Inferior parietal cortex (tissue), 1 donor: ENCODE measurements at regions not wholly inside any gene's neighbourhood (a gene's known extent, or its start where the extent isn't known, plus 50 kb on each side); places are given as distances from the start of the nearest gene placed in this dataset.
"Not testable (repeated sequence)": the region's sequence is repeated elsewhere in the genome, so short reads cannot be mapped to it uniquely, and the experiment has no call there.

Experiments used
- DNase-seq: peaks from one replicate; pipeline ENCODE4 v3.0.0-alpha.2; 2016; ENCODE audit errors: extremely low spot score

DNA sequence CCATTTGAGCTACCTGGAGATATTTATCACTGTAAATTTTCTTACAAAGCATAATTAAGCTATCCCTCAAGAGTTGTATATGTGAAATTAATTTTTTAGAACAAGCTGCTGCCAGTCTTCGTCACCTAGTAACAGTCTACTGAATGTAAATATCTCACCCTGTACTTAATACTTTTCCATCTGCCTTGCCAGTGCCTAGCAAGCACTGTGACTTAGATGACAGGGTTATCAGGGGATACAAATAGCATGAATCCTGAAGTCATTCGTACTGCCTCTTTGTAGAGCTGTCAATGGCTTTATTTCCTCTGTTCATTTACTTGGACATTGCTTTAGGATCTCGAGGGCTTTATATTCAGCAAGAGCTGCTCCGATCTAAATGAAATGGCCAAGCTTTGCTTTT, 763.6 kb downstream of the ADCYAP1 start:
- DNase-seq: no peak

DNA sequence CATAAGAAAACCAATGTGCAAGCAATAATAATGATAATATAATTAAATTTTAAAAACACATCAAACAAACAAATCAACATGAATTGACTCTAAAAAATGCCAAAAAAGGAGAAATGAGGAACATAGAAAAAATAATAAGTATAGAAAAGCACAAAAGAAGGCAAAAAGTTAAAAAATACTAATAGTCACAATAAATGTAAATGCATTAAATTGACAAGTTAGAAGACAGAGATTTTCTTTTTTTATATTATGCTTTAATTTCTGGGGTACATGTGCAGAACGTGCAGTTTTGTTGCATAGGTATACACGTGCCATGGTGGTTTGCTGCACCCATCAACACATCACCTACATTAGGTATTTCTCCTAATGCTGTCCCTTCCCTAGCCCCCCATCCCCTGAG, 767.0 kb downstream of the ADCYAP1 start:
- DNase-seq: not testable (repeated sequence)

DNA sequence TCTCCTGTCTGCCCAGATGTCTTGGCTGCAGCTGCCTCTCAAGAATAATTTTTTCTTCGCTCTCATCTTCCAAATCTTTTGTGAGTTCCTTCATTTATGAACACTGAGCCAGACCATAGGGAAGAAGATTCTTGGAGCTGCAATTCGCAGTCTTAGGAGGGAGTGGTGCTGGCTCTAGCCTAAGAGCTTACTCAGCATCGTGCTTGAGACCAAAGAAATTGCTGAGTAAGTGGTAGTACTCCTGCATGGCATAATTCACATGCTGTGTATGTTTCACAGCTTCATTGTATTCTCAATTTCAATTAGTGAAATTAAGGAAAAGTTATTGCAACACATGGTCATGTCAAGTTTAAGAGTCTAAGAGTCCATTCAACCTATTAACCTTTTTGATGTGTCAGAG, 771.7 kb downstream of the ADCYAP1 start:
- DNase-seq: no peak

DNA sequence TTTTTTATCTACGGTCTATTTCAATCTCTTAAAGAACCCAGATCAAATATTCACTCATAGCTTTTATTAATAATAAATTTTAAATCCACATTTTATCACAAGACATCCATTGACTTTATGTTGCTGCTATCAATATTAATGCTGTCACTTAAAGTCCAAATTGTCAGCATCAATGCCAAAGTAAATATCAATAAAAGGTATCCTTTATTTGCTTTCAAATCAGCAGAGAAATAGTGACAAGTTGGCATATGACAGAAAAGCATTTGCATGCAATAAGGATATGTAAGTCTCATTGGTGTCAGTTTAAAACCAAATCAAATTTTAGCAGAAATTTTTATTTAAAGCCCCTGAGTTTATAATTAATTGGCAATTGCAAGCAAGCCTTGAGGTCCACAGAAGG, 775.4 kb downstream of the ADCYAP1 start:
- DNase-seq: no peak

DNA sequence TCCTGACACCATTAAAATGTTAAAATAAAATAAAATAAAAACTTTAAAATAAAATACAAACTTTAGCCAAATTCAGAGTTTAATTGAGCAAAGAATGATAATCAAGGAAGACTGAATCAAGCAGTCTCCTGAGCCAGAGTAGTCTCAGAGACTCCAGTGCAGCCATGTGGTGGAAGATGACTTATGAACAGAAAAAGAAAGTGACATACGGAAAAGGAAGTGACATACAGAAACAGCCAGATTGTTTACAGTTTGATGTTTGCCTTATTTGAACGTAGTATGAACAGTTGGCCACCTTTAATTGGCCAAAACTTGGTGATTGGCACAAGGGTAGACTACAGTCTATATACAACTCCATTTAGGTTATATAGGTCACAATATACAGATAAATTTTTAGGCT, 787.2 kb downstream of the ADCYAP1 start:
- no peak for DNase-seq

DNA sequence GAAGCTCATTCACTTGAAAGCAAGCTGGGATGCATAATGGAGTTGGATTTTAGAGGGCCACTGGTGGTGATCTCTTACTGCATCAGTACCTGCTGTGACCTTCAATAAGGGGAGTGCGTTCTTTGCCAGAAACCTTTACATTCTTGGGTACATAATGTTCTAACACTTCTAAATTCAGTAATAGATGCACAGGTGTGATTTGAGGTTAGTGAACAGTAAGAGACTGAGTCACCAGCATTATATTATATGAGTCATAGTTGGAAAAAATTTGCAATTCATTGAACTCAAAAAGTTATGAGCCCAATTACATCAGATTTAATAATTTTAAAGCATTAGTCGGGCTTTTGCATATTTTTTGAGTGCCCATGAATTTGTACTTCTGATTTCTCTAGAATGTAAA, 803.3 kb downstream of the ADCYAP1 start:
- no peak for DNase-seq

DNA sequence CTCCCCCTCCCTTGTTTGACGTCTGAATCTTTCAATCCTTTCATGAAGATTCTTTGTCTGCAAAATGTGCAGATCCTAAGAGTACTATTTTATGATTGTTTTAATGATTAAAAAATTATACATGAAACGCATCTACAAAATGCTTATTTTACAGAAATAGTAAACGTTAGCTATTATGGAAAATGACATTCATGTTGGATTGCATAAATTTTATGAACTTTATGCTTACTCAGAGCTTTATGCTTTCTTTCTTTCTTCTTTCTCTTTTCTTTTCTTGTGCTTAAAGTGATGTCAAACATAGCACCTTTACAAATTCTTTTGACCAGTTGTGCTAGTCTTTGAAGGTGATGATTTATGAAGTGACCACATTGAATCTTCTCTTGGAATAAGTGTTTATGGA, 805.4 kb downstream of the ADCYAP1 start:
- no peak for DNase-seq

DNA sequence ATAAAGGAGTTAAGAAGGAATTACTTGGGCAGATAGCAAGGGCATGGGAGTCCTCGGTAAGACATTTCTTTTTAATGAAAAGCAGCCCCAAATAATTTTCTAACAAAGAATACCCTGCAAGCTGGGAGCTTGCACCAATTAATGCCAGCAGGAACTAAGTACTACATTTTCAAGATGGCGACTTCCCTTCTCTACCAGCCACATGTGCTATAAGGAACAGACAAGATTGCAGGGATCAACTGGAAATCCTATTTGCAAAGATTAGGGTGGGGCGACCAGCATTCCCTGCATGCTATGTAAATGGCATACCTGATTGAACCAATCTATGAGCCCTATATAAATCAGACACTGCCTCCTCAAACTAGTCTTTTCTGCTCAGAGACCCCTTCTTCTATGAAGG, 827.5 kb downstream of the ADCYAP1 start:
- DNase-seq: no peak

DNA sequence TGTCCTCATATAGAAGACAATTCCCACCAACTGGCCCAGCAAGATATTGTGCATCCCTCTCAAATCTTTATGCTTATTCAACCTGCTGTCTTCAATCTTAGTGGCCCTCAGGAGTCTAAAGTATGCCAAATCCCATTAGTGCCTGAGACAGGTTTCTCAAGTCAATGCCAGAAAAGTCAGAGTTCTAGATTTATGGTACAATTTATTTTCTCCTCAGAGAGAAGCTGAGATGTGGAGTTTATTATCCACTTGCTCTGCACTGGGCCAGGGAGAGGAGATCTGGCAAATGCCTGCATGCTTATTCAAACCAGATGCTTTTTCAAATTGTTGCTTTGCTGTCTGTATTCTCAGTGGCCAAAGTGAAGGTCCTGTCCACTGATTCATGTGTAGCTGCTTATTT, 825.2 kb downstream of the METTL4 start:
- no peak for DNase-seq

DNA sequence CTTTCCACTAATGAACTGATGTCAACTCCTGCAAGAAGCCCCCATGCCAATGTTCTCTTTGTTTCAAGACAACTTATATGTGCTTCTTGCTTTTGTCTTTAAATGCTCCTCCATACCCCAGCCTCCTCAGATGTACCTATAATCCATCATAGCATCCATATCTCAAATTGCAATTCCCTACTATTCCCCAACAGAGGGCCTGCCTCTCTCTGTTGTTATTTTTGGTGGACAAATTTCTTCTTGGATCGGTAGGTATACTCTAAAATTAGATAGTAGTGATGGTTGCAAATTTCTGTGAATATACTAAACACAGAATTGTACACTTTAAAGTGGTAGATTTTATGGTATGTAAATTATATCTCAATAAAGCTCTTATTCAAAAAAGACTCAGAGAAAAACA, 820.1 kb downstream of the METTL4 start:
- DNase-seq: no peak

DNA sequence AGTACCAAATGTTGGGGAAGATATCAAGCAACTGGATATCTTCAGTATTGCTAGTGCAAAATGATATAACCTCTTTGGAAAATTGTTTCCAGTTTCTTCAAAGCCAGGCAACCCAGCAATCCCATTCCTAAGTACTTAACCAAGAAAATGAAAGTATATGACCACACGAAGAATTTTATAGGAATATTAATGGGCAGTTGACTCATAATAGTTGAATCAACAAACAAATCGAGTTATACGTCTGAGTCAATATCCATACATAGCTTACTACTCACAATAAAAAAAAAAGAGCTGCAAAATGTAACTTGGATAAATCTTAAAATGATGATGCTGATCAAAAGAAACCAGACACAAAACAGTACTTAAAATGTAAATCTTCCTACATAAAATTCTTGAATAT, 810.4 kb downstream of the METTL4 start:
- no peak for DNase-seq

DNA sequence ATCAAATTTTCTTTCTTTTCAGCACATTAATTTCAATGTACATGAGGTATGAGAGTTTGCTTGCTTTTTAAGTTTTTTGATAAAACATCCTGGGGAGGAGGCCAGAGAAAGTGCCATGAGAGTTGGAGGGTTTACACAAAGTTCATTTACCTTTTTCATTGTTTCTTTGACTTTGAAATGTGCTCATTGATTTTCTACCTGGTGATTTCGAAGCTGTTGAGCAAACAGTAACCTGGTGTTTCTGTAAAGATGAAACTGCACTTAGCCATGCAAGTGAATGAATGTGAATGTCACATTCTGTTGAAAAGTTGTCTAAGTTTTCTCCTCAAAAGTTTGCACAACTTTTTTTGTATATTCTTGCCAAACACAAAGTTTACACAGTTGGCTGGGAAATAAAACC, 797.0 kb downstream of the METTL4 start:
- no peak for DNase-seq

DNA sequence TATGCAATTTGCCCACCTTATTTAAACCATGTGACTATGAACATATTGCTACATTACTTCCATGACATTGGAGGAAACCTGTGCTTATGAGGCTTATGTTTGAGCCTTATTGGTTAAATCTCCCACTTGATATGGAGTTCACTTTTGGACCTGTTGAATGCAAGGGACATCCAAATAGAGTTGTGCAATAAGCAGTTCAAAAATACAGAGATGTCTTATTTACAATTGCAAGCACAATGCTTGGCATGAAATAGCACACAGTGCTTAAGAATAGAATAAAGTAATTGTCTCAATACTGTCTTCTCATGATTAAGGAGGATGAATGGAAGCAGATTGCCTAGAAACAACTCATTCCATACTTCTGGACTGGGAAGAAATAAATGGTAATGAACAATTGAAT, 793.5 kb downstream of the METTL4 start:
- no peak for DNase-seq

DNA sequence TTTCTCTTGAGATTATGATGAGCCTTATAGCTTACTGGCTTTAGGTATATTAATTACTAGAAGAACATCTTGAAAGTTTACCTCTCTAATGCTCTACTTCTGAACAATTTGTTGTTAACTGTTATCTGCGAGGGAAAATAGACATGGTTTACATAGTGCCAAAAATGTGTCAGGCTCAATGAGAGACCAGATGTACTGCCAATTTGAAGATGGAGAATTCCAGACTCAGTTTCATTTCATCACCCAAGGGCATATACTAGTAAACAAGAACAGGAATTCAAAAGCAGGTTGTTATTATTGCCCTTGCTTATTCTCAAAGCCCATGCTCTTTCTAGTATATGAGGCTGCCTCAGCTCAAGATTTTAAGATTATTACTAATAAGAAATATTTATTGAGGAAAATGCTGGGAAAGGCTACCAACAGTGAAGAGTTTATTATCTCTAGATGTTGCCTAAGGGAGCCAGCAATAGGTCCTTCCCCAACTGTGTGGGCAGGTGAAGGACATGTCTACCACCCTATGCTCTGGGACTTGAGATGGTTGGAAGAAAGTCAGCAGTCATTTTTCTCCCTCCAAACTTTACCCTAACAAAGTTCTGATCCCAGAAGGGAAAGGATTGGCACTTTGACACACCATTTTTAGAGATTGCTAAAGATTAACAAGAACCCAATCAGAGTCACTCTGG, 792.7 kb downstream of the METTL4 start:
- no peak for DNase-seq

DNA sequence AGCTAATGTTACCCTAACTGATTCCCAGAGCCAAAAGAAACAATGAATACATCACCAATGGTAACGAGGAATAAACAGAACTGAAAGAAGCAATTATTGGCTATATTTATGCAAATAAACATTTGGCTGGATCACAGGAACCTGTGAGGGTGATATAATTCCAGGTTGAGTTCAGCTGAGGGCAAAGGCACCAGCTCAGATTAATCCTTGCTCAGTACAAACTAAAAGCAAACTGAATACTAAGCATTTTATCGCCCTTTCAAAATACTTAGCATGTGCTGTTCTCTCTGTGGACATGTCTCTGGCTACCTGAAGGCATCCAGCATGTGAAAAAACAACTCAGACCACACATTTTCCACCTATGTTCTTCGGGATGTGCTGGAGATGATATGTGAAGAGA, 791.7 kb downstream of the METTL4 start:
- no peak for DNase-seq

DNA sequence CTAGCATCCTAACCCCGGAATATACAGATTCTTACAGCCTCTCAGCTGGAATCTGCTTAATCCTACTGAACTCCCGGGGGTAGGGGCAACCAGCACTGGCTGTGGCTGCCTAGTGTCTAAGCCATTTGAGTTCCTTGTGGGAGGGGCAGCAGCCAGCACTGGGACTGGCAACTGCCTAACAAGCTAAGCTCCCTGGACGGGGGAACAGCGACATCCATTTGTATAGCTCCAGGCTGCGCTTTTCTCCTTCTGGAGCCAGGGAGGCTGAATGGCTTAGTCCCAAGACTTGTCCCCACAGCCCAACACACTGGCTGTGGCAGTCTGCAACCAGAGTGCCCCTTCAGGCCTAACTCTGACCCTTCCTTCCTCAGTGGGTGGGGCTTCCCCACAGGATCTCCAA, 787.2 kb downstream of the METTL4 start:
- no peak for DNase-seq

DNA sequence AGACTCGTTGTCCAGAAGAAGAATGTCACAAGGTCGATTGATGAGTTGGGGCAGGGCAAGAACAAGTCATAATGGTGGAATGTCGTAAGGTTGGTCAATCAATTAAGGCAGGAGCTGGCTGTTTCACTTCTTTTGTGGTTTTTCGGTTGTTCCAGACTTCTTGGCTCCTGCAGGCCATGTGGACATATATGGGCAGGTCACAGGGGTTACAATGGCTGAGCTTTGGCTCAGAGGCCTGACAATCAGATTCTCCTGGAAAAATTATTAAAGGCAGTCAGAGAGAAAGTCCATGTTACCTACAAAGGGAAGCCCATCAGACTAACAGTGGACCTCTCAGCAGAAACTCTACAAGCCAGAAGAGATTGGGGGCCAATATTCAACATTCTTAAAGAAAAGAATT, 785.3 kb downstream of the METTL4 start:
- not testable (repeated sequence) for DNase-seq

DNA sequence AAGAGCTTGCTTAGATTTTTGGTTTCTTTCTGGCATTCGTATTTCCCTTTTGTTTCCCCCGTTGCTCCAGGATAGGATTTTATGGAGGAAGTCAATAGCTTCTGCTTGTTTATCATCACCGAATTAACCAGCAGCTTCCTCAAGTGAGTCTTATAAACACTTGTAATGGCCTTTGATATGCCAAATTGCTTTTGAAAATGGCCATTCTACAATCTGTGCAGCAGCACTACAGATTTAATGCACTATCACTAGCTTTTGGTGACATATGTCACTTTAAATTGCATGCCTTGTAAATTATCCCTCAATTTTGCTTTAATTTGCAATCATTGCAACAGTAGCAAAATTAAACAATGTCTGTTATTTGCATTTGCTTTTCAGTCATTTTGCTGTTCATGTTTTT, 774.7 kb downstream of the METTL4 start:
- no peak for DNase-seq

DNA sequence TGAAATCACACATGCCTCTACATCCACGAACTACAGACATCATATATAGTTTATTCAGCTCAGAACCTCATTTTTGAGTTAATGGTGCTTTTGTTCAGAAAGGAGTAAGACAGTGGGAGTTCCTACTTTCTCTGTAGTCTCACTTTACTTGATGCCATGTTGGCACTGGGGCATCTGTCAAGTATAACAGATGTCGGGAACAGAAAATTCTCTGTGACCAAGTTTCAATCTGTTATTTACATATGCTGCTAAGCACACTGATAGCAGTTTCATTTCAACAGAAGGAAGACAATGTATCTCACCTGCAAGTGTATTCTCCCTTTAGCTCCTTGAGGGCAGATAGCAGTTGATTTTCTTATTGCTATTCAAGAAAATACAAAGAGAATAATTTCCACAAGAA, 774.1 kb downstream of the METTL4 start:
- peak; percentile 47 for DNase-seq

DNA sequence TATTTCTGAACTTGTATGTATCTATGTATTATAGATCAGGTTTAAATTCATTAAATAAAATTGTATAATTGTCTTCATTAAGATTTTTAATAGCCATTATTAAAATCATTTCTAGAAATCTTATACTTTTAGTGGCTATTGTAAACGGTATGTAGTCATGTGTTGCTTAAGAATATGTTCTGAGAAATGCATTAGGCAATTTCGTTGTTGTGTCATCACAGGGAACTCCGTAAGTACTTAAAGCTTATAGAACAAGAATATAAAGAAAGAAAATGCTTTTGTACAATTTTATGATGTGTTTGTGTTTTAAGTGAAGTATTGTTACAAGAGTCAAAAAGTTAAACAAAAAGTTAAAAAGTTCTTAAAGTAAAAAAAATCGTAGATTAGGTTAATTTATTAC, 765.8 kb downstream of the METTL4 start:
- DNase-seq: no peak

DNA sequence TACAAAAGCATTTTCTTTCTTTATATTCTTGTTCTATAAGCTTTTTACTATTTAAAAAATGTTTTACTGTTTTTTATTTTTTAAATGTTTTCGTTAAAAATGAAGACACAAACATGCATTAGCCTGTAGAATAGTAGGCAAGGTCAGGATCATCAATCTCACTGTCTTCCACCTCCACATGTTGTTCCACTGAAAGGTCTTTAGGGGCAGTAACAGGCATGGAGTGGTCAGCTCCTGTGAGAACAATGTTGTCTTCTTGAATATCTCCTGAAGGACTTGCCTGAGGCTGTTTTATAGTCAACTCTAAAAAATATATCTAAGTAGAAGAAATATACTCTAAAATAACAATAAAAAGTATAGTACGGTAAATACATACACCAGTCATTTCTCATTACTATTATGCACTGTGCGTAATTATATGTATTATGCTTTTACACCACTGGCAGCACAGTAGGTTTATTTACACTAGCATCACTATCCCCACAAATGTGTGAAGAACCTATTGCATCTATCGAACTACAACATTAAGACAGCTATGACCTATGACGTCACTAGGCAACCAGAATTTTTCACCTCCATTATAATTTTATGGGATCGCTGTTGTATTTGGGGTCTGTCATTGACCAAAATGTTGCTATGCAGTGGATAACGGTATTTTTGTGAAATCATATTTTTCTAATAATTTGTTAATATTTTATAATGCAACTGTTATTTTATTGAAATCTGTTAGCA, 764.3 kb downstream of the METTL4 start:
- no peak for DNase-seq

DNA sequence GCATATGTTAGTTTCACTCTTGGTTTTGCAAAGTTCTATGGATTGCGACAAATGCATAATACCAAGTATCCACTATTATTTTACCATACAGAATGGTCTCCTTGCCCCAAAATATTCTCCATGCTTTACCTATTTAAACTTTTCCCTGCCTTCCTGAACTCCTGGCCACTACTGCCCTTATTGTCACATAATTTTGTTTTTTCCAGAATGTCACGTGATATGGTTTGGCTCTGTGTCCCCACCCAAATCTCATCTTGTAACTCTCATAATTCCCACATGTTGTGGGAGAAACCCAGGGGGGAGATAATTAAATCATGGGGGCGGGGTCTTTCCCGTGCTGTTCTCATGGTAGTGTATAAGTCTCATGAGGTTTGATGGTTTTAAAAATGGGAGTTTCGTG, 760.0 kb downstream of the METTL4 start:
- DNase-seq: no peak

DNA sequence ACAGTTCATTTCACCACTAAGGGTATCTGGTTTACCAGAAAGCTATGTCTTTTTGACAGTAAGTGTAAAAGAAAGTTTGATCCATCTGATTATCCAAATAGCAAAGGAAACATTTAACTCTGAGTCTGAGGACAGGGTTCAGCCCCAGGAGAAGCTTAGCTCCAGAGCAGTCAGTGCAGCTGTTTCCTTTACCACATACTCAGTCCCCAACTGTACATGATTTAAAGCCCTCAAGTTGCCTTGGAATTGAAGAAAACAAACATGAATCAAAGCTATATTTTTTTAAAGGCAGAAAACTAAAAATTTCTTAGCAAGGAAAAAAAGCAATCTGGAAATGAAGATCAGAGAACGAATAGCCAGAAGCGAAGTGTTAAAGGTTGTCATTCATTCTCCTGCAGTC, 746.0 kb downstream of the METTL4 start:
- DNase-seq: no peak

DNA sequence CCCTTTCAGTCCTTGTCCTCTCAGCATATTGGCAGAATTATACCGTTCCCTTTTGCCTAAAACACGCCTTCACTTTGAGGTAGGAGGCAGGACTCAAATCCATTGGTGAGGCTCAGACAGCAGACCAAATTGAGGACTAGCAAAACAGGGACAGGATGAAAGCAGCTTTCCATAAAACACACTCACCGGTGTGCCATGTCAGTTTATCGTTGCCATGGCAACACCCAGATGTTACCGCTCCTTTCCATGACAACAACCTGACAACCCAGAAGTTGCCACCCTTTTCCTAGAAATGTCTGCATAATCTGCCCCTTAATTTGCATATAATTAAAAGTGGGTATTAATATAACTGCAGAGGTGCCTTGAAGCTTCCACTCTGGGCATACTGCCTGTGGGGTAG, 730.4 kb downstream of the METTL4 start:
- no peak for DNase-seq
